GM12892 (cell line): ENCODE measurements at regions not wholly inside any gene's neighbourhood (a gene's known extent, or its start where the extent isn't known, plus 50 kb on each side); places are given as distances from the start of the nearest gene placed in this dataset.

Experiments
- POLR2A ChIP-seq: IDR thresholded peaks from 2 replicates; pipeline ENCODE4 v1.6.1; 2011; ENCODE audit warnings: low read depth, low read length, control low read depth
- POLR2AphosphoS5 ChIP-seq: IDR thresholded peaks from 2 replicates; pipeline ENCODE4 v1.6.1; 2011; ENCODE audit warnings: low read depth, low read length, control low read depth
- TAF1 ChIP-seq: IDR thresholded peaks from 2 replicates; pipeline ENCODE4 v1.6.1; 2011; ENCODE audit warnings: low read depth, mild to moderate bottlenecking, control low read depth, low read length, borderline replicate concordance

- TF ChIP-seq POLR2A, result no peak
- TF ChIP-seq TAF1, result no peak
- TF ChIP-seq POLR2AphosphoS5, result no peak
Measured at GRCh38 chr7:86002858-86003257, 640.9 kb upstream of the GRM3 start.
